BLaER1 treated with 17β-estradiol and CSF1 and Interleukin-3, amounts not matched to agents 10 nM and 100 nM (cell line): ENCODE measurements at regions not wholly inside any gene's neighbourhood (a gene's known extent, or its start where the extent isn't known, plus 50 kb on each side); places are given as distances from the start of the nearest gene placed in this dataset.

Experiments used
- H3K27ac ChIP-seq, 11 experiments: shearing (Covaris generic); formaldehyde crosslinking; 2 replicates each; pipeline ENCODE4 v1.8.1; 2022
- H3K27me3 ChIP-seq, 11 experiments: shearing (Covaris generic); formaldehyde crosslinking; 2 replicates each; pipeline ENCODE4 v1.8.1; 2022
- H3K36me3 ChIP-seq, 11 experiments: shearing (Covaris generic); formaldehyde crosslinking; 2 replicates each; pipeline ENCODE4 v1.8.1; 2022
- H3K4me1 ChIP-seq, 10 experiments: shearing (Covaris generic); formaldehyde crosslinking; 2 replicates each; pipeline ENCODE4 v1.8.1; 2022
- H3K4me2 ChIP-seq, 11 experiments: shearing (Covaris generic); formaldehyde crosslinking; 2 replicates each; pipeline ENCODE4 v1.8.1; 2022
- H3K4me3 ChIP-seq, 10 experiments: shearing (Covaris generic); formaldehyde crosslinking; 2 replicates each; pipeline ENCODE4 v1.8.1; 2022
- H3K9ac ChIP-seq, 11 experiments: shearing (Covaris generic); formaldehyde crosslinking; 2 replicates each; pipeline ENCODE4 v1.8.1; 2022
- H3K9me3 ChIP-seq, 11 experiments: shearing (Covaris generic); formaldehyde crosslinking; replicated peaks in 1 of 11; 2 replicates each; pipeline ENCODE4 v1.8.1; 2022
- H4K20me1 ChIP-seq, 11 experiments: shearing (Covaris generic); formaldehyde crosslinking; 2 replicates each; pipeline ENCODE4 v1.8.1; 2022
- Cebpa-rat ChIP-seq, 11 experiments: shearing (Covaris generic); IDR thresholded peaks; 2 replicates each; pipeline ENCODE4 v1.8.1; 2022

GRCh38 chr21:26394341-26394740 is 178.7 kb downstream of the CYYR1 start:
- Histone ChIP-seq H3K36me3 (no peaks in the 10 kb centered on the region), H3K9me3 (peaks cover 0 to 5% (median 0%) of the 10 kb centered on the region in 11 experiments; a peak in 1 of 22 replicates), H3K4me3 (no peak overlapping the region), H3K9ac (no peak overlapping the region), H3K27me3 (no peaks in the 10 kb centered on the region), H4K20me1 (no peaks in the 10 kb centered on the region), H3K27ac (no peak overlapping the region), H3K4me1 (peaks cover 6 to 25% (median 19%) of the 10 kb centered on the region in 10 experiments), H3K4me2 (no peak overlapping the region)
- no peak for TF ChIP-seq Cebpa-rat (IDR thresholded peaks at IDR 0.05)

- H3K4me2 ChIP-seq: peak overlapping the region in 10 of 11 experiments; percentile 11 to 65 (median 54); a peak in 9 of 22 replicates
- H3K4me3 ChIP-seq: no peak overlapping the region
- no peak for TF ChIP-seq Cebpa-rat (IDR thresholded peaks at IDR 0.05)
- no peaks in the 10 kb centered on the region for H4K20me1 ChIP-seq
- peaks cover 15 to 19% (median 18%) of the 10 kb centered on the region in 11 experiments for H3K9me3 ChIP-seq
- no peaks in the 10 kb centered on the region for H3K36me3 ChIP-seq
- no peak overlapping the region for H3K9ac ChIP-seq
- peaks cover 10 to 42% (median 28%) of the 10 kb centered on the region in 10 experiments for H3K4me1 ChIP-seq
- H3K27ac ChIP-seq: peak overlapping the region in 4 of 11 experiments; percentile 13 to 72 (median 50); a peak in 4 of 22 replicates
- no peaks in the 10 kb centered on the region for H3K27me3 ChIP-seq
These were observed 181.9 kb downstream of the CYYR1 start for GRCh38 chr21:26391166-26391565.

GRCh38 chr21:26389971-26390641 is 183.0 kb downstream of the CYYR1 start:
- H3K9me3 ChIP-seq: peaks cover 15 to 25% (median 19%) of the 10 kb centered on the region in 11 experiments
- H3K4me3 ChIP-seq: no peak overlapping the region
- H3K27me3 ChIP-seq: no peaks in the 10 kb centered on the region
- peaks cover 10 to 46% (median 28%) of the 10 kb centered on the region in 10 experiments for H3K4me1 ChIP-seq
- TF ChIP-seq Cebpa-rat (IDR thresholded peaks at IDR 0.05): no peak
- peak overlapping the region; percentile 33 to 65 (median 54); a peak in 21 of 22 replicates for H3K4me2 ChIP-seq
- H4K20me1 ChIP-seq: no peaks in the 10 kb centered on the region
- H3K9ac ChIP-seq: peak overlapping the region in 3 of 11 experiments; percentile 18 to 45 (median 19); a peak in 1 of 22 replicates
- peak overlapping the region; percentile 4 to 72 (median 48); a peak in 16 of 22 replicates for H3K27ac ChIP-seq
- H3K36me3 ChIP-seq: no peaks in the 10 kb centered on the region

GRCh38 chr21:26388731-26389231 is 184.3 kb downstream of the CYYR1 start:
- Histone ChIP-seq H4K20me1 (no peaks in the 10 kb centered on the region), H3K4me1 (peaks cover 10 to 46% (median 28%) of the 10 kb centered on the region in 10 experiments), H3K9me3 (peaks cover 16 to 35% (median 21%) of the 10 kb centered on the region in 11 experiments), H3K4me2 (peak overlapping the region in 6 of 11 experiments; percentile 0 to 55 (median 23); a peak in 5 of 22 replicates), H3K9ac (no peak overlapping the region), H3K4me3 (no peak overlapping the region), H3K36me3 (no peaks in the 10 kb centered on the region), H3K27ac (no peak overlapping the region), H3K27me3 (no peaks in the 10 kb centered on the region)
- TF ChIP-seq Cebpa-rat (IDR thresholded peaks at IDR 0.05): no peak

- peaks cover 10 to 38% (median 21%) of the 10 kb centered on the region in 10 experiments for H3K4me1 ChIP-seq
- peak in 1 of 11 experiments; percentile 24; a peak in 1 of 22 replicates for TF ChIP-seq Cebpa-rat (IDR thresholded peaks at IDR 0.05)
- peak overlapping the region in 2 of 11 experiments; percentile 7 to 18; a peak in 2 of 22 replicates for H3K4me2 ChIP-seq
- H3K27me3 ChIP-seq: no peaks in the 10 kb centered on the region
- no peak overlapping the region for H3K9ac ChIP-seq
- no peaks in the 10 kb centered on the region for H3K36me3 ChIP-seq
- H3K4me3 ChIP-seq: no peak overlapping the region
- H3K27ac ChIP-seq: no peak overlapping the region; a peak in 1 of 22 replicates
- H4K20me1 ChIP-seq: no peaks in the 10 kb centered on the region
- peaks cover 16 to 55% (median 21%) of the 10 kb centered on the region in 11 experiments for H3K9me3 ChIP-seq
These were observed 187.4 kb downstream of the CYYR1 start for GRCh38 chr21:26385721-26386120.

- no peak overlapping the region for H3K4me2 ChIP-seq
- no peak overlapping the region for H3K27ac ChIP-seq
- H3K4me3 ChIP-seq: no peak overlapping the region
- H3K4me1 ChIP-seq: 0 out of 20 replicates have a peak, but pooled peaks cover 0 to 5% (median 0%) of the 10 kb centered on the region in 10 experiments
- no peak overlapping the region for H3K9ac ChIP-seq
- H3K27me3 ChIP-seq: no peaks in the 10 kb centered on the region
- H3K9me3 ChIP-seq: peaks cover 0 to 28% (median 0%) of the 10 kb centered on the region in 11 experiments; a peak in 7 of 22 replicates
- no peak for TF ChIP-seq Cebpa-rat (IDR thresholded peaks at IDR 0.05)
- no peaks in the 10 kb centered on the region for H4K20me1 ChIP-seq
- no peaks in the 10 kb centered on the region for H3K36me3 ChIP-seq
These were observed 193.5 kb downstream of the CYYR1 start for GRCh38 chr21:26379561-26379960.

- Histone ChIP-seq H3K27ac (no peak overlapping the region), H3K4me1 (0 out of 20 replicates have a peak, but pooled peaks cover 0 to 5% (median 0%) of the 10 kb centered on the region in 10 experiments), H3K4me3 (no peak overlapping the region), H3K27me3 (no peaks in the 10 kb centered on the region), H3K4me2 (0 out of 22 replicates have a peak overlapping the region, but pooled peaks of 2 of the 11 experiments have one; percentile 5 to 21), H3K9ac (no peak overlapping the region), H3K9me3 (peaks cover 0 to 4% (median 0%) of the 10 kb centered on the region in 11 experiments; a peak in 2 of 22 replicates), H4K20me1 (no peaks in the 10 kb centered on the region), H3K36me3 (no peaks in the 10 kb centered on the region)
- no peak for TF ChIP-seq Cebpa-rat (IDR thresholded peaks at IDR 0.05)
These were observed 195.9 kb downstream of the CYYR1 start for GRCh38 chr21:26377111-26377694.

GRCh38 chr21:26374817-26375216 is 198.3 kb downstream of the CYYR1 start:
- H3K27me3 ChIP-seq: no peaks in the 10 kb centered on the region
- no peaks in the 10 kb centered on the region for H3K9me3 ChIP-seq
- no peak overlapping the region for H3K4me3 ChIP-seq
- no peak overlapping the region for H3K9ac ChIP-seq
- TF ChIP-seq Cebpa-rat (IDR thresholded peaks at IDR 0.05): no peak
- H3K36me3 ChIP-seq: no peaks in the 10 kb centered on the region
- H3K4me1 ChIP-seq: 0 out of 20 replicates have a peak, but pooled peaks cover 0 to 5% (median 0%) of the 10 kb centered on the region in 10 experiments
- no peak overlapping the region for H3K4me2 ChIP-seq
- H3K27ac ChIP-seq: no peak overlapping the region
- no peaks in the 10 kb centered on the region for H4K20me1 ChIP-seq
